Renal pelvis (tissue), 1 donor: ENCODE measurements at regions not wholly inside any gene's neighbourhood (a gene's known extent, or its start where the extent isn't known, plus 50 kb on each side); places are given as distances from the start of the nearest gene placed in this dataset.
A peak's percentile ranks its signal among the peaks of the same experiment; 100 is the strongest.
"Not testable (repeated sequence)": the region's sequence is repeated elsewhere in the genome, so short reads cannot be mapped to it uniquely, and the experiment has no call there.

Source experiments
- DNase-seq: peaks from one replicate; pipeline ENCODE4 v3.0.0-alpha.2; 2013

GRCh38 chr5:15096686-15097085 is 225.1 kb upstream of the ANKH start:
- not testable (repeated sequence) for DNase-seq

GRCh38 chr5:15092801-15093200 is 221.2 kb upstream of the ANKH start:
- DNase-seq: no peak

GRCh38 chr5:15085671-15086070 is 214.1 kb upstream of the ANKH start:
- DNase-seq: no peak

DNA sequence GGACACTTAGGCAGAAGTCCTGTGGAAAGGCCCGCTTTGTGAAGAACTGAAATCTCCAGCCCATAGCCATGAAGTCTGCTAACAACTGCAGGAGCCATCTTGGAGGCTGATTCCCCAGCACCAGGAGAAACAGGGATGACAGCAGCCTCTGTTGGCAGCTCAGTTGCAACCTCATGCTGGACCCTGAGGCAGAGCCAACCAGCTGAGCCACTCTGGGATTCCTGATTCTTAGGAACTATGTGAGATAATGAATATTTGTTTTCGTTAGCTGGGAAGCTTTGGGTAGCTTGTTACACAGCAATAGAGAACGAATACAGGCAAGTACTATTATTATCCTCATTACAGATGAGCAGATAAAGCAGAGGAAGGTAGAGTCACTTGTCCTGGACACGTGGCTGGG is 210.5 kb upstream of the ANKH start:
- no peak for DNase-seq

DNA sequence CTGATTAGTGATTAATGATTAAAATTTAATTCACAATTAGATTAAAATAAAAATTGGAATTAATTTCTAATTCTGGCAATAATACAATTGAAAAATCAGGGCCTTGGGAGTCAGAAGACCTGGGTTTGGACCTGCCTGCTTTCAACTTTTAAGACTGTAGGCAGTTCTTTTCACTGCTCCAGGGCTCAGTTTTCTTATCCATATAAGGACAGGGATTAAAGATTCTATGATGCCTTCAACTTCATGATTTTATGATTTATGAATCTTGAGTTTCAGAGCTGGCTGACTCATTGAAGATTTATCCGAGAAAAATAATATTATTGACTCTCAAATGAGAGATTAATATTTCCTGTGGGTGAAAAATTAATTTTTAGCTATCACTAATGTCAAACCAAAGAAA is 208.6 kb upstream of the ANKH start:
- no peak for DNase-seq

GRCh38 chr5:15079566-15079965 is 208.0 kb upstream of the ANKH start:
- DNase-seq: no peak

- DNase-seq: no peak
These were observed 203.1 kb upstream of the ANKH start for GRCh38 chr5:15074651-15075050.

DNA sequence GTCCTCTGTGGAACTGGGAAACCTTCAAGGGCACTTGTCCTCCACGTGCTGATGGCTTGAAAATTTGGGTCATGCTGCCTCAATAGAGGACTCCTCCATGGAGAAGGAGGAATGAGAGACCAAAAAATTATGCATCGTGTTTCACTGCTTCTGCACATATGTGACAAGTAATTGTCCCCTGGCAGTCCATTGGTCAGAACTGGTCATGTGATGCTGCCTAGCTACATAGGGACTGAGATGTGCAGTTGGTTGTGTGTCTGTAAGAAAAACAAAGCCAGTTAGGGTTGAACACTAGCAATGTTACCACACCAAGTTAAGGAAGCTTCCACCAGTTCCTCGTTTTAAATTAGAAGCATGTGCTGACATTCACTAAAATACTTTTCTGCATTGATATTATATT is 201.9 kb upstream of the ANKH start:
- no peak for DNase-seq

- no peak for DNase-seq
These were observed 199.3 kb upstream of the ANKH start for GRCh38 chr5:15070907-15071306.

GRCh38 chr5:15069407-15069905 is 197.9 kb upstream of the ANKH start:
- no peak for DNase-seq

- DNase-seq: peak; percentile 4
These were observed 193.5 kb upstream of the ANKH start for GRCh38 chr5:15065091-15065490.

DNA sequence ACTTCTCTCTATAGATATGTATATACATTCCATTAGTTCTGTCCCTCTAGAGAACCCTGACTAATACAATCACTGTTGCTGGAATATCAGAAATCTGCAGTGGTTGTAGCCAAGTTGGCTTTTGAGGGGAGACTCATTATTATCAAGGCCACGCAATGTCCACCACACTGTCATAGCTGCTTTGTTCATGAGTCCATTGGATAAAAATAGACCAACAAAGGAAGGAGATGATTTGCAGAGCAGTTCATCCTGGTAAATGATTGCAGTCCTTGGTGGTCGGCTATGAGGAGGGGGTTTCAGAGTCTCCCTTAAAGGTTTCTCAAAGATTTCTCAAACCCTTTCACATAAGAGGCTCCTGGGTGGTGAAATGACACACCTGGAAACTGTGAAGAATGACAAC is 192.8 kb upstream of the ANKH start:
- DNase-seq: no peak

DNA sequence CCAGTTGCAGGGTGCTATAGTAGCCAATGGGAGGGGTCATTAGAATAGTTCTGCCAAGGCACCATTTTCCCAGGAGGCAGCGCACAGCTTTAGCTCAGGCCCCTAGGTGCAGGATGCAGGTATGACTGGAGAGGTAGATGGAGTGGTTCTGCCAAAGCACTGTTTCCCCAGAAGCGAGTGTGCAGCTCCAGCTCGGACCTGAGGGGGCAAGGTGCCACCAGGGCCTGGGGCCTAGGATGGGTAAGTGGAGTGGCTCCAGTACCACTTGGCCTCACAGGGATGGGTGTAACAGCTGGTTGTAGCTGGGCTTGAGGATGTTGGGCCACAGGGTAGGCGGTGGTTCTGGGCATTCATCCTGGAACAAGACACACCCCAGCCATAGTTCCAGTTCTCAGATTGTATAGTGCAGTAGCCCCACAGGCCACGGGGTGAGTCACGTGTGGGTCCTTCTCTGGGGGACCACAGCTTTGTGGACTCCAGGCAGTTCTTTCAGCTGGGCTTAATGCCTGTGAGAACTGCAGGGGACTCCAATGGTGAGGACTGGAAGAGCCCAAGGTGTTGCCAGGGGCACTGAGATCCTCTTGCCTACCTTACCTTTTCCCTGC is 185.5 kb upstream of the ANKH start:
- DNase-seq: no peak

GRCh38 chr5:15044521-15044920 is 172.9 kb upstream of the ANKH start:
- DNase-seq: no peak

DNA sequence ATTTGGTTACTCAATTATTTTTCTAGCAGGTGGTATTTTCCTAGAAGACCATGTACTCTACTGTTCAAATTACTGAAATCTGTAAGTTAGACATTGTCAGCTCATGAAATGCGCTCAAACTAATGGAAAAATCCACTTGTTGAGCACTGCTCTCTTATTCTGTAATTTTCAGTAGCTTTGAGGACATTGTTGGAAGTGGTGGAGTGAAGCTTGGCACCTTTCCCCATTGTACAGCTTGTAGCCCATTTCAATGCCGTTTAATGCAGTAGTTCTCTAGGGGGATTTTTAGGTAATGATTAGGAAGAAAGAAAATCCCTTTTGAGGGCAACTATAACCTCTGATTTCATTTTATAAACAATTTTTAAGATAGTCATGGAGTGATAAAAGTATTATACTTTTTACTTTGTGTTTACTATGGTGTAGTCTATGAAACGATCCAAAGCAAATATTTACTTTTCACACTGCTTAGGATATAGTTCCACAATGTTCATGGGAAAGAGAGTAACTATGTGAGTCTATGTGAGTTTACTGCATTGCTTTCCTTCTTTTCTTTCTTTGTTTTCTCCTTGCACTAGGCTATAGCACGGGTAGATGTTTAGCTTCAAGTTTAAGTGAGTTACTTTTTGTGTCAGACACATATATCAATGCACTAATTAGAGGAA is 165.8 kb upstream of the ANKH start:
- DNase-seq: no peak

DNA sequence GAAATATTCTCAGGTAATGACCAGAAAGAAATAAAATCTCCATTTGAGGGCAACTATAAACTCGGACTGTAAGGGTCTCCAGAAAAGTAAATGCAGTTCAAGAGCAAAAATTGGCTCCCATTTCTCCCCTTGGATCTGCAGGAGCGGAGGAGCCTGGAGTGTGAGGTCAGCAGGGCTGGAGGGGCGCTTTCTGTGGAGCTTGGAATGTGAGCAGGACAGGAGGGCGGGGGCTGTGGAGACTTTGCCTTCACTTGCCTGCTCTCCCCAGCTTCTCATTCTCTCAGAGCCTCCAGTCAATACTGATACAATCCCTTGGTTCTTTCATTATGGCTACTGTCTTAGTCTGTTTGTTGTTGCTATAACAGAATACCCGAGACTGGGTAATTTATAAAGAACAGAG is 162.8 kb upstream of the ANKH start:
- DNase-seq: no peak

- DNase-seq: no peak
These were observed 159.6 kb upstream of the ANKH start for GRCh38 chr5:15031180-15031579.

DNA sequence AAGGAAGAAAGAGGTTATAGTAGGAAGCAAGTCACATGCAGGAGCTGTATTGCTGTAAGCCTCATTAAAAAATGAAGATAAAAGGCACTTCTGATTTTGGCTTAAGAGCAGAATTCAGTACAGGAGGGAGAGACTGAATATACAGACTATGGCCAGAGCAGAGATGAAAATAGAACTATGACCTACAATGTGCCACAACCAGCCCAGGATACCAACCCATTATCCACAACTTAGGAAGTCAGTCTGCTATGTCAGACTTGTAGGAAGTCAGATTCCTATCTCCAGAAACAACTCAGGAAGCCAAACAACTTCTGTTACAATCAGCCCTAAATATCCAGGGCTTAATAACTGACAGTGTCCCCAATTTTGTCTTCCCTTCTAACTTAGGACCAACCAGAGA is 156.2 kb upstream of the ANKH start:
- no peak for DNase-seq

GRCh38 chr5:15026944-15027343 is 155.4 kb upstream of the ANKH start:
- DNase-seq: no peak

- no peak for DNase-seq
These were observed 154.7 kb upstream of the ANKH start for GRCh38 chr5:15026011-15026893.

GRCh38 chr5:15023846-15024245 is 152.3 kb upstream of the ANKH start:
- no peak for DNase-seq

- DNase-seq: no peak
These were observed 151.7 kb upstream of the ANKH start for GRCh38 chr5:15023266-15023665.
